OCI-M2 (cell line): ENCODE measurements at regions not wholly inside any gene's neighbourhood (a gene's known extent, or its start where the extent isn't known, plus 50 kb on each side); places are given as distances from the start of the nearest gene placed in this dataset.

Experiments used
- DNase-seq: peaks from one replicate; lab custom pipeline; 2025; ENCODE audit not compliant: unreplicated experiment; lab: John Stamatoyannopoulos, UW

DNA sequence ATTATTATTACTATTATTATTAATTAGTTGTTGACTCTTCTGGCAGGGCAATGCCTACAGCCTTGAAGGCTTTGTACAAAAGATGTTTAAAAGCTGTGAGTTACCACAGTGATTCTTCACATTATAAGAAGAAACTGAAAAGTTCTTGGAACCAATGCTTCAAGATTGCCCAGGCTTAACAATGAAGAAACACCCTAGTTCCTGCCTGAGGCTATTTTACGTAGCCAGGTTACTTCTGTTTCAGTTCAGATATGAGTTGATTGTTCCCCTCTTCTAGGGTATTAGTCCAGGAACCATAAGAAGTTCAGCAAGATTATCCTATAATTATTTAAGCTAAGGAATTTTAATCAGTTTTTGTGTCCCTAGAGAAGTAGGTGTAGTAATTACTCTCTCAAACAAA lies 154.6 kb upstream of the CDH12 start:
- no peak for DNase-seq

DNA sequence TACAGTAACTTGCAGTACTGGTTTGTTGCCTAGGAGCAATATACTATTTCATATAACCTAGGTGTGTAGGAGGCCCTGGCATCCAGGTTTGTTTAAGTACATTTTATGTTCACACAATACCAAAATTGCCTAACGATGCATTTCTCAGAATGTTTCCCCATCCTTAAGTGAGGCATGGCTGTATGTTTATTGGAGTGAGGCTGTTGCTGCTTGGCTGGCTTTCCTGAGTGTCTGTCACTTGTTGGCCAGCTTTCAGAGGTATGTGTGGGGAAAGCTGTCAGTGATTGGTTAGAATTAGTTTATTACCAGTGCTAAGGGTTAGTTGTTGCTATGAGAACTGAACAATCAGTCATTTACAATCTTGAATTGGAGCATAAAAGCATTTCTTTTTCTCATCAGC lies 154.1 kb upstream of the CDH12 start:
- no peak for DNase-seq

DNA sequence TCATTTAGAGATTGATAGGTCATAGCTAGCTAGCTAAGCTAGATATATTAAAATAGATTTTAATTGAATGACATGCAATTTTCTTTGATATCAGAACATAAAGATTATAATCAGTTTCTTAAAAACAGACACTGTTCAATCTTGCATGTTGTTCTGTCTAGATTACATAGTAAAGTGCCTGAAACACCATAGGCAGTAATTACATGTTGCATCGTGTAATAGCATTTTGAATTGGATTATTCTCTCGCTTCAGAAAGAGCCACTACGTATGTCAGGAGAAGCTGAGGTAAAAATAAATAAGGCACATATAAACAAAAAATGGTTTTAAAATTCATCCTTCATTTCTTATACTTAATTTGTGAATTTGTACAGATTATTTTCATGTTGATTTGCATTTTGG lies 148.0 kb upstream of the CDH12 start:
- DNase-seq, result no peak

GRCh38 chr5:22998774-22999173 lies 145.6 kb upstream of the CDH12 start:
- DNase-seq, result no peak

DNA sequence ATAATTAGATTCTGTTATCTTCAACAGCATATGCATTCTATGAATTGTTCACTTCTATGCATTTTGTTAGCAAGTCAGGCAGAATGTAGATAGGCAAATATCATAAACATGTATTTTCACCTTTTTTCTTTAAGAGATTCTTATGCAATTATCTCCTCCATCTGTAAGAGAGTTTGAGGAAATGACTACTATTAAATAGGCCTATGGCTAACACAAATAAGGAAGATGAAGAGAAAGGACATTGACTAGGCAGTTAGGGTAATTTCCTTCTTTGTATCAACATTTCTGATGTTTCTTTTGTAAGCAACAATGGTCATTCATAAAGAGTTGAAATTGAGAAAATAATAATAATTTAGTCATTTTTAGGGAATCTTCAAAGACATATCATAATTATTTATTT lies 145.2 kb upstream of the CDH12 start:
- no peak for DNase-seq

- DNase-seq, result no peak
Observed at GRCh38 chr5:22988937-22989336, 135.8 kb upstream of the CDH12 start.

GRCh38 chr5:22986281-22986680 lies 133.1 kb upstream of the CDH12 start:
- DNase-seq, result no peak

DNA sequence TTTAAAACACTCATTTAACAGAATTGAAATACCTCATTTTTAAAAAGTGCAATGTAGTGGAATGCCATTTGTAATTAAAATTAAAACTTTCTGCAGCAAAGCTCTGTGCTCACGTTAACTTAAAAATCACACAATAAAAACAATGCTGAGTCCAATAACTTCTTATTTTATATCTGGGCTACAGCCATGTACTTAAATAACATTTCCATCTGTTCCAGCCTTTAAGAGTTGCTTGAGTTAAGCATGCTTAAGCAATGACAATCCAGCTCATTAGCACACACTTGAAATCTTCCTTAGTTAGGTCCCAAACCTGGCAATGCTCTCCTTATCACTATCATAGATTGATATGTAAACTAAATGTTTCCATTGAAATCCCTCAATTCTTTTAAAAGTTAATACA lies 132.3 kb upstream of the CDH12 start:
- no peak for DNase-seq

DNA sequence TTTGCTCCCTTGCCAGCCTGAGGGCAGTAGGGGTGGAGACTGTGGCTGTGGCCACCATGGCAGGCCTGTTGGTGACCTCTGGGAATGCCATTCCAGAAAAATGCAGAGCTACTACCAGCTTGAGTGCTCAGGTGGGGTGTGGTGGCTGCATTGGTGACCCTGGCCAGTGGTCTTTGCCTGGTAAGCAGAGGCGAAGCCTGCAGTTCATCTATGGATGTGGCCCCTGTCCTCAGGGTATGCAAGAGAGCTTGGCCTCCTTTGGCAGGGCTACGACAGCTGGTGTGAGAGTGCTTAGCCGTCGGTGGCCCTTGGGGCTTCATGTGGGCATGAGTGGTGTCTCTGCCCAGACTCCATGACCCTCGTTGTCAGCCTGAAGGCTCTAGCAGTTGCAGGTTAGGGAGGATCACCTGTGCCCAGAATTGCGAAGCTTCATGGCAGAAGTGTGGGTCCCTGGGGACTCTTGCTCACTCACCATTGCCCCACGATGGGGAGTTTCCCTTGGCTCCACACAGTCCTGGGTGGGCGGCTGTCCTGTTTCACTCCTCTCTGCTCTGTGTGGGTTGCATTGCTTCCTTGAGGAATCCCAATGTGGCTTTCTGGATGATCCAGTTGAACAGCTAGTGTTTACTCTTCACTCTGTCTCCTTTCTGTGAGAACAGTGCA lies 117.9 kb upstream of the CDH12 start:
- DNase-seq, result no peak

DNA sequence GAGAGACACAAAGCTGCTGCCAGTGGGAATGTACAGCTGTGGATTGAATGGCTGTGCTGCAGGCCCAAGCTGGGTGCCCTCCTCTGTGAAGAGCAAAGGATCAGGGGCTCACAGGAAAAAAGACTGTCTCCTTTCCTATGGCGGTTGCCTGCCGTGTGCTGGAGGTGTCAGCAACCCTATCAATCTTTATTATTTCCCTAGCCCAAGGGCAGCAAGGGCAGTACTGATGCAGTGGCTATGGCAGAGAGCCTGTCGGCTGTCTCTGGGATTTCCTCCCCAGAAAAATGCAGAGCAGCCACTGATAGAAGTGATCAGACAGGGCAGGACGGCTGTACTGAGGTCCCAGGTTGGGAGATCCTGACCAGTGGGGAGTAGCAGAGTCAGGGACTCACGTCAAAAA lies 117.3 kb upstream of the CDH12 start:
- no peak for DNase-seq

DNA sequence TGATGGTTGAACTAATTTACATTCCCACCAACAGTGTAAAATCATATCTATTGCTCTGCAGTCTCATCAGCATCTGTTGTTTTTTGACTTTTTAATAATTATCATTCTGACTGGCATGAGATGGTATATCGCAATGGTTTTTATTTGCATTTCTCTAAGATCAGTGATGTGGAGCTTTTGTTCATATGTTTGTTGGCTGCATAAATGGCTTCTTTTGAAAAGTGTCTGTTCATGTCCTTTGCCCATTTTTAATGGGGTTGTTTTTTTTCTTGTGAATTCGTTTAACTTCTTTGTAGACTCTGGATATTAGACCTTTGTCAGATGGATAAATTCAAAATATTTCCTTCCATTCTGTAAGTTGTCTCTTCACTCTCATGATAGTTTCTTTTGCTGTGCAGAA lies 115.2 kb upstream of the CDH12 start:
- DNase-seq, result no peak

DNA sequence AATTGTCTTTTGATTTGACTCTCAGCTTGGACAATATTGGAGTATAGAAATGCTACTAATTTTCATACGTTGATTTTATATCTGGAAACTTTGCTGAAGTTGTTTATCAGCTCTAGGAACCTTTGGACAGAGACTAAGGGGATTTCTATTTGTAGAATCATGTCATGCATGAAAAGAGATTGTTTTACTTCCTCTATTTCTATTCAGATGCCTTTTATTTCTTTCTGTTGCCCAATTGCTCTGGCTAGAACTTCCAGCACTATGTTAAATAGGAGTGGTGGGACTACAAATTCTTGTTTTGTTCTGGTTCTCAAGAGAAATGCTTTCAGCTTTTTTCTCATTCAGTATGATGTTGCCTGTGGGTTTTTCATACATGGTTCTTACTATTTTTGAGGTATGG lies 112.8 kb upstream of the CDH12 start:
- no peak for DNase-seq

DNA sequence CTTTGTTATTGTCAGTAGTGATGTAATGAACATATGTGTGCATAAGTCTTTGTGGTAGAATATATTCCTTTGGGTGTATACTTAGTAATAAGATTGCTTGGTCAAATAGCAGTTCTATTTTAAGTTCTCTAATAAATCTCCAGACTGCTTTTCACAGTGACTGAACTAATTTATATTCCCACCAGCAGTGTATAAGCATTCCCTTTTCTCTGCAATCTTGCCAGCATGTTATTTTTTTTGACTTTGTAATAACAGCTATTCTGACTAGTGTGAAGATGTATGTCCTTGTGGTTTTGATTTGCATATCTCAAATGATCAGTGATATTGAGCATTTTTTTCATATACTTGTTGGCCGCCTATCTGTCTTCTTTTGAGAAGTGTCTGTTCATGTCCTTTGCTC lies 111.5 kb upstream of the CDH12 start:
- DNase-seq, result no peak

- no peak for DNase-seq
Observed at GRCh38 chr5:22958462-22959262, 105.5 kb upstream of the CDH12 start.

GRCh38 chr5:22947921-22948320 lies 94.8 kb upstream of the CDH12 start:
- no peak for DNase-seq

DNA sequence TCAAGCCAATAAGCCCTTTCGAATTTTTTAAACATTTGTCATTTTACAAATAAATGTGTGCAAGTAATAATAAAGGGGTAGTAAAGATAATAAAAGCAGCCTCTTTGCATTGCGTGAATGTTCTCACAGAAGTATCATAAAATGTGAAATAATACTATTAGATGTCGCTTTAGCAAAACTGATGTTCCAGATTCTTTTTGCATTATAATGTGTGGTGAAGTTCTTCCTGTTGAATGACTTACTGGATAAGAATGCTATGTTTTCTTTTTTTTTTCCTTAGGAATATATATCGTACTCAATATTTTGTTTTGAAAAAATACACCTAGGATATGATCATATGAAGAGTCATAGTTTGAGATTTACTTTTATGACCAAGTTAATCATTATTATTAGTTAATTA lies 85.2 kb upstream of the CDH12 start:
- no peak for DNase-seq

GRCh38 chr5:22928821-22929482 lies 75.8 kb upstream of the CDH12 start:
- no peak for DNase-seq

- no peak for DNase-seq
Observed at GRCh38 chr5:22926574-22926973, 73.4 kb upstream of the CDH12 start.

DNA sequence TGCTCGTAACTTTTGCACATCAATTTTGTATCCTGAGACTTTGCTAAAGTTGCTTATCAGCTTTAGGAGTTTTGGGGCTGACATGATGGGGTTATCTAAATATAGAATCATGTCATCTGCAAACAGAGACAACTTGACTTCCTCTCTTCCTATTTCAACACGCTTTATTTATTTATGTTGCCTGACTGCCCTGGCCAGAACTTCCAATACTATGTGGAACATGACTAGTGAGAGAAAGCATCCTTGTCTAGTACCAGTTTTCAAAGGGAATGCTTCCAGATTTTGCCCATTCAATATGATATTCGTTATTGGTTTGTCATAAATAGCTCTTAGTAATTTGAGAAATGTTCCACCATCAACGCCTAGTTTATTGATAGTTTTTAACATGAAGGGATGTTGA lies 65.4 kb upstream of the CDH12 start:
- no peak for DNase-seq

DNA sequence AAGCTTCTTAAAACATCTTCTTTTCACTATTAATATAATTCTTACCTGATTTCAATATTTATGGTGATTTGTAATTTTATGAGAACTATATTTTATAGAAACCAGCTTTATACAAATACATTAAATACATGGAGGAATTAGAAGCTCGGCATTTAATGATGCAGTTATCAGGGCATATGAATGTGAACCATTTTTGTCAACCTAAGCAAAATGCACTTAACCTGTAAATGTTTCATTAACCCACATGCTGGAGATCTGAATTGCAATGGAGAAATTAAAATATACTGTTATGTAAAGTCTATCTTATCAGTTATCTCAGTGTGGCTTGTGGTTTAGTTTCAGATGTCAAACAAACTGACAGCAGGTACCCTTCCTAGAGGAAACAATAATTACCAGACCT lies 63.2 kb upstream of the CDH12 start:
- DNase-seq, result no peak

- no peak for DNase-seq
Observed at GRCh38 chr5:22911019-22911418, 57.9 kb upstream of the CDH12 start.

DNA sequence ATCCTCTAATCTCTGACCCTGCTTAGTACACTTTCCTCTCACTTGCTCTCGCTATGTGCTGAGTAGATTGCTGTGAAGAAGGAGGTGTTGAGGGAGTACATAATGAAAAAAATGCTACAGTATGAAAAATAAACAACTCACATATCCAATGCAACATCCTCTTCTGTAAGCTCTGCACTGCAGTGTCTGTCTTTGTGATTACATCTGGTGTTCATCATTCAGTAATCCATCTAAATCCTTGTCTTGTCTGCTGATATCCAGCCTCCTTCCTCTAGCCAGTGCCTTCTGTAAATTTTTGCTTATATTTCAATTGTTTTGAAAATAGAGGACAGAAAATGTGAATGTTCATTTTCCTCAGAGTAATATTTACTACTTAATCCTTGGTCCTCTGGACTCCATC lies 57.4 kb upstream of the CDH12 start:
- no peak for DNase-seq
